Vagina (tissue), 2 donors: ENCODE measurements at regions not wholly inside any gene's neighbourhood (a gene's known extent, or its start where the extent isn't known, plus 50 kb on each side); places are given as distances from the start of the nearest gene placed in this dataset.

Source experiments
- POLR2A ChIP-seq, 2 donors: fragments of 450-650 bp; IDR thresholded peaks; one replicate each; pipeline ENCODE4 v1.6.1; 2017; ENCODE audit warnings: antibody characterized with exemption in 2 of 2, mild to moderate bottlenecking in 2 of 2, moderate library complexity in 2 of 2
- POLR2AphosphoS5 ChIP-seq, 2 donors: sonication (generic); formaldehyde crosslinking; IDR thresholded peaks; one replicate each; pipeline ENCODE4 v1.9.0; 2017; ENCODE audit warnings: antibody characterized with exemption in 2 of 2, mild to moderate bottlenecking in 2 of 2, low read depth in 1 of 2; ENCODE audit not compliant: insufficient read depth in 1 of 2
- TF ChIP-seq, protein P1 (sequence below), 3 experiments: fragments of 450-650 bp in 2 of 3; fragments of 200-600 bp in 1 of 3; sonication (generic) in 1 of 3; IDR thresholded peaks; one replicate each; pipeline ENCODE4 v1.5.1; 2017 to 2019; ENCODE audit warnings: antibody characterized with exemption in 3 of 3, mild to moderate bottlenecking in 2 of 3, moderate library complexity in 2 of 3

DNA sequence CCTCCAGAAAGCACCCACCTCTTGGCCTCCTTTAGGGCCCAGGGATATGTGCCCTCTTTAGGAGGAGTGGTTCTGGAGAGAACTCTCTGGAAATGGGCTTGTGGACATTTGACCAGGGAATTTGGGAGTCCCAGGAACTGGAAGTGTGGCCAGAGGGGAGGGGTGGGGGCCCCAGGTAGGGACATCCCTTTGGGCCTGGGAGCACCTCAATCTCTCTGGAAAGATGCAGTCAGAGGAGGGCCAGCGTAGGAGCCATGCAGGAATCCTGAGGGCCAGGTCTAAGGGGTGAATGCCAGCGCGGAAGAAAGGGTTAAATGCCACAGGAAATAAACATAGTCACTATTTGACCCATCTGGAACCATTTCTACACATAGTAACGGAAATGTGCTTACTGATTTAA lies 50.3 kb upstream of the ITGA11 start:
- TF ChIP-seq POLR2A (IDR thresholded peaks at IDR 0.05) = no peak
- TF ChIP-seq, protein P1, sequence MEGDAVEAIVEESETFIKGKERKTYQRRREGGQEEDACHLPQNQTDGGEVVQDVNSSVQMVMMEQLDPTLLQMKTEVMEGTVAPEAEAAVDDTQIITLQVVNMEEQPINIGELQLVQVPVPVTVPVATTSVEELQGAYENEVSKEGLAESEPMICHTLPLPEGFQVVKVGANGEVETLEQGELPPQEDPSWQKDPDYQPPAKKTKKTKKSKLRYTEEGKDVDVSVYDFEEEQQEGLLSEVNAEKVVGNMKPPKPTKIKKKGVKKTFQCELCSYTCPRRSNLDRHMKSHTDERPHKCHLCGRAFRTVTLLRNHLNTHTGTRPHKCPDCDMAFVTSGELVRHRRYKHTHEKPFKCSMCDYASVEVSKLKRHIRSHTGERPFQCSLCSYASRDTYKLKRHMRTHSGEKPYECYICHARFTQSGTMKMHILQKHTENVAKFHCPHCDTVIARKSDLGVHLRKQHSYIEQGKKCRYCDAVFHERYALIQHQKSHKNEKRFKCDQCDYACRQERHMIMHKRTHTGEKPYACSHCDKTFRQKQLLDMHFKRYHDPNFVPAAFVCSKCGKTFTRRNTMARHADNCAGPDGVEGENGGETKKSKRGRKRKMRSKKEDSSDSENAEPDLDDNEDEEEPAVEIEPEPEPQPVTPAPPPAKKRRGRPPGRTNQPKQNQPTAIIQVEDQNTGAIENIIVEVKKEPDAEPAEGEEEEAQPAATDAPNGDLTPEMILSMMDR (IDR thresholded peaks at IDR 0.05) = no peak
- no peak for TF ChIP-seq POLR2AphosphoS5 (IDR thresholded peaks at IDR 0.05; ENCODE audit: insufficient read depth in 1 of 2, low read depth in 1 of 2)
